ENCODE measurements at regions not wholly inside any gene's neighbourhood (a gene's known extent, or its start where the extent isn't known, plus 50 kb on each side); places are given as distances from the start of the nearest gene placed in this dataset.

DNA sequence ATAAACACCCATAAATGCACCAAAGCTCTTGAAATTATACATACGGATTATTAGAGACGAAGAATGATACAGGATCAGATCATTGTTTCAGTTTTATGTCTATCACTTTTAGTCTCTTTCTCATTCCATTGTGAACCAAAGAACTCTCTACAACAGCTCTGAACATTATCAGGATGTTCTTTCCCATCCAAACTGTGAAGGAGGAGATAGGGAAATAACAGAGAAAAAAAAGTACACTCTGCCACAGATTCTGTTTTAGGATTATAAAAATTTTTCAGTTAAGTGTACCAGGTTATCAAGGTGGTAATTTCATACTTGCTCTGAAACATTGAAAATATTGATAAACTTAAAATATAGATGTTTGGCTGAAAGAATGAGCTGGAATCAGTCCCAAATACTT lies 270.9 kb downstream of the MZT1 start:
- H3K4me3 ChIP-seq = no peak overlapping the region
- no peaks in the 10 kb centered on the region for H3K36me3 ChIP-seq (ENCODE audit: low read depth)
- no peaks in the 10 kb centered on the region for H3K9me3 ChIP-seq
- no peak for TF ChIP-seq CTCF (IDR thresholded peaks at IDR 0.05)
- DNase-seq (no peak), ATAC-seq (no peak)
- intact Hi-C loops (cut with DNase I, micrococcal nuclease) = no loop called here
- no peaks in the 10 kb centered on the region for H3K4me1 ChIP-seq (ENCODE audit: low read depth)

- H3K4me1 ChIP-seq (ENCODE audit: low read depth) = no peaks in the 10 kb centered on the region
- ATAC-seq (no peak), DNase-seq (no peak)
- no peak for TF ChIP-seq CTCF (IDR thresholded peaks at IDR 0.05)
- no peak overlapping the region for H3K4me3 ChIP-seq
- intact Hi-C loops (cut with DNase I, micrococcal nuclease) = no loop called here
- no peaks in the 10 kb centered on the region for H3K9me3 ChIP-seq
- no peaks in the 10 kb centered on the region for H3K36me3 ChIP-seq (ENCODE audit: low read depth)
Measured at GRCh38 chr13:72453161-72453560, 274.3 kb downstream of the MZT1 start.

DNA sequence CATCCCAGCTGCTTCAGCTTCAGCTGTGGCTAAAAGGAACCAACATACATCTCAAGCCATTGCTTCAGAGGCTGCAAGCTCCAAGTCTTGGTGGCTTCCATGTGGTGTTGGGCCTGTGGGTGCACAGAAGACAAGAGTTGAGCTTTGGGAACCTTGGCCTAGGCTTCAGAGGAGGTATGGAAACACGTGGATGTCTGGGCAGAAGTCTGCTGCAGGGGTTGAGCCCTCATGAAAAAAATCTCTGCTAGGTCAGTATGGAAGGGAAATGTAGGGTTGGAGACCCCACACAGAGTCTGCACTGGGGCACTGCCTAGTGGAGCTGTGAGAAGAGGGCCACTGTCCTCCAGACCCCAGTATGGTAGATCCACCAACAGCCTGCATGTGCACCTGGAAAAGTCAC lies 279.3 kb downstream of the MZT1 start:
- H3K4me1 ChIP-seq (ENCODE audit: low read depth) = no peaks in the 10 kb centered on the region
- no peak for TF ChIP-seq CTCF (IDR thresholded peaks at IDR 0.05)
- no peak overlapping the region for H3K4me3 ChIP-seq
- intact Hi-C loops (cut with DNase I, micrococcal nuclease) = no loop called here
- no peaks in the 10 kb centered on the region for H3K9me3 ChIP-seq
- ATAC-seq (no peak), DNase-seq (no peak)
- H3K36me3 ChIP-seq (ENCODE audit: low read depth) = no peaks in the 10 kb centered on the region

DNA sequence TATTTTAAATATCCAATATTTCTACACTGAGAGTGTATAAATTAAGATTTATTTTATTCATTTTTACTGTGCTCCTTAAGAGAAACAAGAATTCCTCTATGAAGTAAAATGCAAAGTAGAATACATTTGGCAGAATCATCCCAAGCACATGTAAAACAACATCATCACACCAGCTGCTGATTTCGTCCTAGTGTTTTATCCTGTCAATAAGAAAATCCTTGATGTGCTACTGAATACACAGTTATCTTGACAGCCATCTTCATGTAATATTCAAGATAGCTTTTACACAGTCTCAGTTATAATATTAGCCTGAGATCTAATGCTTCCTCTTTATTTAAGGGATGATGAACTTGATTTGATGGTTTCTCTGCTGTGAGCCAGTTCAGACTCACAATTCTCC lies 282.4 kb downstream of the MZT1 start:
- intact Hi-C loops (cut with DNase I, micrococcal nuclease) = no loop called here
- ATAC-seq (no peak), DNase-seq (no peak)
- no peaks in the 10 kb centered on the region for H3K36me3 ChIP-seq (ENCODE audit: low read depth)
- no peaks in the 10 kb centered on the region for H3K4me1 ChIP-seq (ENCODE audit: low read depth)
- H3K4me3 ChIP-seq = no peak overlapping the region
- no peaks in the 10 kb centered on the region for H3K9me3 ChIP-seq
- TF ChIP-seq CTCF (IDR thresholded peaks at IDR 0.05) = no peak

- TF ChIP-seq CTCF (IDR thresholded peaks at IDR 0.05) = no peak
- intact Hi-C loops (cut with DNase I, micrococcal nuclease) = no loop called here
- H3K9me3 ChIP-seq = no peaks in the 10 kb centered on the region
- H3K36me3 ChIP-seq (ENCODE audit: low read depth) = no peaks in the 10 kb centered on the region
- H3K4me3 ChIP-seq = no peak overlapping the region
- no peaks in the 10 kb centered on the region for H3K4me1 ChIP-seq (ENCODE audit: low read depth)
- no peak for DNase-seq
- ATAC-seq = no peak
Measured at GRCh38 chr13:72437458-72437857, 290.0 kb downstream of the MZT1 start.

GRCh38 chr13:72435251-72435650 lies 292.2 kb downstream of the MZT1 start:
- intact Hi-C loops (cut with DNase I, micrococcal nuclease) = no loop called here

More at GRCh38 chr13:72435251-72435650, 292.2 kb downstream of the MZT1 start:
- DNase-seq = no peak
- Histone ChIP-seq H3K4me1 (ENCODE audit: low read depth) (no peaks in the 10 kb centered on the region), H3K36me3 (ENCODE audit: low read depth) (no peaks in the 10 kb centered on the region), H3K4me3 (no peak overlapping the region), H3K9me3 (no peaks in the 10 kb centered on the region)
- no peak for ATAC-seq
- no peak for TF ChIP-seq CTCF (IDR thresholded peaks at IDR 0.05)

All from mucosa of descending colon (tissue), 3 donors.